Stomach (tissue), 8 donors: ENCODE measurements at regions not wholly inside any gene's neighbourhood (a gene's known extent, or its start where the extent isn't known, plus 50 kb on each side); places are given as distances from the start of the nearest gene placed in this dataset.
A peak's percentile ranks its signal among the peaks of the same experiment; 100 is the strongest.

ENCODE experiments used
- DNase-seq, 2 donors: peaks; one replicate each; pipeline versions ENCODE4 v3.0.0 to v3.0.0-alpha.2; 2013 to 2019
- H3K27ac ChIP-seq, 5 donors: fragments of 200-600 bp in 4 of 5; sonication (generic) in 4 of 5; one replicate each; pipeline ENCODE4 v1.5.1; 2013 to 2019; ENCODE audit warnings: mild to moderate bottlenecking in 1 of 5, moderate library complexity in 1 of 5
- H3K27me3 ChIP-seq, 3 donors: fragments of 200-600 bp; sonication (generic); one replicate each; pipeline ENCODE4 v1.5.1; 2017 to 2019; ENCODE audit warnings: mixed run types in 1 of 3
- H3K36me3 ChIP-seq, 4 donors: fragments of 200-600 bp; sonication (generic); 1 replicate in 3 of 4; 2 replicates in 1 of 4; pipeline ENCODE4 v1.5.1; 2016 to 2019
- H3K4me1 ChIP-seq, 4 donors: fragments of 200-600 bp; sonication (generic); one replicate each; pipeline ENCODE4 v1.5.1; 2016 to 2019
- H3K4me3 ChIP-seq, 4 donors: fragments of 200-600 bp; sonication (generic) in 3 of 4; one replicate each; pipeline ENCODE4 v1.5.1; 2016 to 2019; ENCODE audit warnings: mild to moderate bottlenecking in 1 of 4
- H3K9me3 ChIP-seq, 4 donors: fragments of 200-600 bp; sonication (generic); one replicate each; pipeline ENCODE4 v1.5.1; 2016 to 2019
- EP300 ChIP-seq: sonication (generic); formaldehyde crosslinking; IDR thresholded peaks from one replicate; pipeline ENCODE4 v1.6.1; 2017; ENCODE audit warnings: antibody characterized with exemption
- POLR2A ChIP-seq, 4 donors: fragments of 450-650 bp; IDR thresholded peaks; one replicate each; pipeline ENCODE4 v1.6.1; 2016; ENCODE audit warnings: antibody characterized with exemption in 4 of 4, control low read depth in 2 of 4, mild to moderate bottlenecking in 1 of 4, moderate library complexity in 1 of 4
- POLR2AphosphoS5 ChIP-seq, 3 donors: sonication (generic); formaldehyde crosslinking; IDR thresholded peaks; one replicate each; pipeline ENCODE4 v1.6.1; 2016; ENCODE audit warnings: antibody characterized with exemption in 3 of 3
- WGBS, 5 donors: extraction: QIAGEN DNeasy Blood & Tissue Kit in 3 of 5; methylation state at CpG; one replicate each; pipeline versions ENCODE4 v1.1.5 to v1.1.7; 2013 to 2018; 5-methylcytosine and 5-hydroxymethylcytosine counted together
- intact Hi-C: fragments of 100-400 bp; cut with DNase I; formaldehyde crosslinking; loops from one replicate; pipeline ENCODE4 v1.15.1; 2023; ENCODE audit warnings: low total_unique reads
- TF ChIP-seq, protein P1 (sequence below), 7 experiments: fragments of 450-650 bp in 4 of 7; fragments of 200-600 bp in 3 of 7; sonication (generic) in 3 of 7; IDR thresholded peaks; one replicate each; pipeline ENCODE4 v1.5.1; 2016 to 2019; ENCODE audit warnings: antibody characterized with exemption in 7 of 7, control low read depth in 2 of 7, mild to moderate bottlenecking in 1 of 7
- donor health status: healthy with polysubstance abuse.
- donor health status: Bipolar disorder and iron deficiency.
- donor health status: healthy.

DNA sequence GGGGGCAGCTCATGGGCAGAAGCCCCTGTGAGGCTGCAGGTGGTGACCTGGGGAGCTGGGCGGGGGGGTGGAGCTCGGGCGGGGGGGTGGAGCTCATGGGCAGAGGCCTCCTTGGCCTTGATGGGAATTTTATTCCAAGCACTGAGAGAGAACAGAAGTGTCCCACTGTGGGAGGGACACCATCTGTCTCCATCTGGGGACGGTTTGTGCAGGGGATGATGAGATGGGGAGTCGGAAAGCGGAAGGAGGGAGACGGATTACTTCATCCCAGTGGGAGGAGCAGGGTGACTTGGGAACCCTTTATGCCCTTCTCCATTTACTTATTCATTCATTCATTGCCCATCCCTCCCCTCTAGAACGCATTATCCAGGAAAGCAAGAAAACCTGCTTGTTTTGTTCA lies 304.7 kb downstream of the ADGRD1 start:
- WGBS, 5 donors, result 74 to 85% (median 77%) methylated on average over 8 of the region's 8 CpGs
- no peak for DNase-seq
- H3K27me3 ChIP-seq, result peaks cover 0 to 20% (median 0%) of the 10 kb centered on the region in 3 donors
- H3K4me3 ChIP-seq, result no peak overlapping the region
- no peaks in the 10 kb centered on the region for H3K4me1 ChIP-seq
- intact Hi-C loops, result no loop called here
- H3K27ac ChIP-seq, result no peak overlapping the region
- TF ChIP-seq POLR2A (IDR thresholded peaks at IDR 0.05) (no peak), EP300 (no peak), POLR2AphosphoS5 (IDR thresholded peaks at IDR 0.05) (no peak)
- TF ChIP-seq, protein P1, sequence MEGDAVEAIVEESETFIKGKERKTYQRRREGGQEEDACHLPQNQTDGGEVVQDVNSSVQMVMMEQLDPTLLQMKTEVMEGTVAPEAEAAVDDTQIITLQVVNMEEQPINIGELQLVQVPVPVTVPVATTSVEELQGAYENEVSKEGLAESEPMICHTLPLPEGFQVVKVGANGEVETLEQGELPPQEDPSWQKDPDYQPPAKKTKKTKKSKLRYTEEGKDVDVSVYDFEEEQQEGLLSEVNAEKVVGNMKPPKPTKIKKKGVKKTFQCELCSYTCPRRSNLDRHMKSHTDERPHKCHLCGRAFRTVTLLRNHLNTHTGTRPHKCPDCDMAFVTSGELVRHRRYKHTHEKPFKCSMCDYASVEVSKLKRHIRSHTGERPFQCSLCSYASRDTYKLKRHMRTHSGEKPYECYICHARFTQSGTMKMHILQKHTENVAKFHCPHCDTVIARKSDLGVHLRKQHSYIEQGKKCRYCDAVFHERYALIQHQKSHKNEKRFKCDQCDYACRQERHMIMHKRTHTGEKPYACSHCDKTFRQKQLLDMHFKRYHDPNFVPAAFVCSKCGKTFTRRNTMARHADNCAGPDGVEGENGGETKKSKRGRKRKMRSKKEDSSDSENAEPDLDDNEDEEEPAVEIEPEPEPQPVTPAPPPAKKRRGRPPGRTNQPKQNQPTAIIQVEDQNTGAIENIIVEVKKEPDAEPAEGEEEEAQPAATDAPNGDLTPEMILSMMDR (IDR thresholded peaks at IDR 0.05), result no peak
- H3K9me3 ChIP-seq, result peaks cover 0 to 5% (median 0%) of the 10 kb centered on the region in 4 donors
- no peaks in the 10 kb centered on the region for H3K36me3 ChIP-seq

DNA sequence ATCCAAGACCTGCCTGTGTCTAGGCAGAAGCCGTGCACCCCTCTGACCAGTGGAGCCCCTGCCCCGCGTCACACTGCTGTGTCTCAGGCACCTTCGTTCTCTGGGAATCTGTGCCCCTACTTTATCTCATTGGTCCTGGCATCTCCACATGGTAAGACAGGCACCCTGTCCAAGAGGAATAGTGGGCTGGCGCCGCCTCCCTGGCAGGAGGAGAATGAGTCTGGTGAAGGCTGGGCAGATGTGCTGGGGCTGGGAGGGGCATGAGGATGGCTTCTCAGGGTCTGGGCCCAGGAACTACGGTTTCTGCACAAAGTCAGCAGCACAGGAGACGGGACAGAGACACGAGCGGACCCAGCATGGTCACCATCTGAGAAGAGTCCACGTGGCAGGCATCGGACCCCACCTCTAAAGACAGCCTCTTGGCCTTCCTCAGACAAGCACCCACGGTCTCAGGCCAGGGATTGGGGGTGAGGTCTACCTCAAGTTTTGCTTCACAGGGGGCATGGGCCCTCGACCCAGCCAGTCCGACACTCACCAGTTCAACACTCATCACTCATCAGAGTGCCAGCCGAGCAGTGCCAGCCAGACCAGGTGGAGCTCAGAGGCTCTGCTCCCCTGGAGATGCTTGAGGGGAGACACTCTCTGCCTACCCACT lies 306.7 kb downstream of the ADGRD1 start:
- 73 to 76% (median 74%) methylated on average over 14 to 16 of the region's 16 CpGs for WGBS, 5 donors
- no peak overlapping the region for H3K4me3 ChIP-seq
- no peaks in the 10 kb centered on the region for H3K4me1 ChIP-seq
- TF ChIP-seq EP300 (no peak), POLR2AphosphoS5 (IDR thresholded peaks at IDR 0.05) (no peak), POLR2A (IDR thresholded peaks at IDR 0.05) (no peak)
- TF ChIP-seq, protein P1 (IDR thresholded peaks at IDR 0.05), result no peak
- intact Hi-C loops, result no loop called here
- no peak for DNase-seq
- H3K27ac ChIP-seq, result no peak overlapping the region
- H3K36me3 ChIP-seq, result no peaks in the 10 kb centered on the region
- peaks cover 0 to 5% (median 0%) of the 10 kb centered on the region in 4 donors for H3K9me3 ChIP-seq
- H3K27me3 ChIP-seq, result peaks cover 0 to 20% (median 0%) of the 10 kb centered on the region in 3 donors

DNA sequence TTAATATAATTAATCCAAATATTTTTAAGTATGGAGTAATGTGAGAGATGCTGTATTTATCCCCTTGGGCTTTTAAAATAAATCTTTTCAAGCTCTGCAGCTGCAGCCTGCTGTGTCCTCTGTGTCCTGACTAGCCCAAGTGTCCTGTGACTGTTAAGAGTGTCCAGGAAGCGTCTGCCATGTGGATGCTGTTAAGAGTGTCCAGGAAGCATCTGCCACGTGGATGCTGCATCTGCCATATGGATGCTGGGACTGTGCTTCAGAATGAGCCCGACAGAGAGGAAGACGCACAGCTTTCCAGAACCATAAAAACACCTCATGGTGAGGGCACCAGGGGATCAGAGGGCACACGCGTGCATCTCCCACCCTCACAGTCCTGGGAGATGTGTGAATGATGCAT lies 307.2 kb downstream of the ADGRD1 start:
- 58 to 75% (median 70%) methylated on average over 6 of the region's 6 CpGs for WGBS, 5 donors
- TF ChIP-seq POLR2AphosphoS5 (IDR thresholded peaks at IDR 0.05) (no peak), EP300 (no peak)
- TF ChIP-seq, protein P1 (IDR thresholded peaks at IDR 0.05), result no peak
- Histone ChIP-seq H3K36me3 (no peaks in the 10 kb centered on the region), H3K27ac (no peak overlapping the region), H3K4me3 (no peak overlapping the region), H3K27me3 (peaks cover 0 to 20% (median 0%) of the 10 kb centered on the region in 3 donors), H3K4me1 (no peaks in the 10 kb centered on the region), H3K9me3 (peaks cover 0 to 5% (median 0%) of the 10 kb centered on the region in 4 donors)
- intact Hi-C loops, result no loop called here
- peak in 1 of 2 donors; percentile 37 for DNase-seq

DNA sequence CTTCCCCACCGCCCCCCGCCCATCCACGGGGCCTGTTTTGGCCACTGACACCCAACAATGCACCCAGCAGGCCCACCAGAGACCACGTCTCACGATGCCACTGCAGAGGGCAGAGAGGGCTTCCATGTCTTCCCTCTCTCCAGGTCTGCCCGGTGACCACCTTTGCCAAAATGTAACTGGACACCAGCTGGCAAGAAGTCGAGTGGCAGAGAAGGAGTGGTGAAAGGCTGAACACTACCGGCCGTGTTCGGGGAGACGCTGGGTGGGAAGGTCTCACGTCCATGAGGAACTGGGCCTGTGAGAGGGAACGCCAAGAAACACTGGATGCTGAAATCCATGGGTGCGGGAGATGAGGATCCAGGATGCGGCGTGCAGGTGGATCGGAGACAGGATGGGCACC lies 308.2 kb downstream of the ADGRD1 start:
- intact Hi-C loops, result no loop called here

More for the DNA sequence above, 308.2 kb downstream of the ADGRD1 start:
- no peak for DNase-seq
- H3K27me3 ChIP-seq, result peaks cover 0 to 12% (median 0%) of the 10 kb centered on the region in 3 donors
- no peaks in the 10 kb centered on the region for H3K4me1 ChIP-seq
- no peak overlapping the region for H3K27ac ChIP-seq
- no peaks in the 10 kb centered on the region for H3K9me3 ChIP-seq
- no peaks in the 10 kb centered on the region for H3K36me3 ChIP-seq
- TF ChIP-seq, protein P1 (IDR thresholded peaks at IDR 0.05), result no peak
- TF ChIP-seq POLR2AphosphoS5 (IDR thresholded peaks at IDR 0.05), result no peak
- TF ChIP-seq POLR2A (IDR thresholded peaks at IDR 0.05), result no peak
- no peak for TF ChIP-seq EP300
- 81 to 85% (median 84%) methylated on average over 17 of the region's 17 CpGs for WGBS, 5 donors
- no peak overlapping the region for H3K4me3 ChIP-seq
